NCI-H1930 (cell line): ENCODE measurements at regions not wholly inside any gene's neighbourhood (a gene's known extent, or its start where the extent isn't known, plus 50 kb on each side); places are given as distances from the start of the nearest gene placed in this dataset.

Experiments
- DNase-seq, 2 experiments: peaks; one replicate each; lab custom pipeline; 2025; lab: John Stamatoyannopoulos, UW

DNA sequence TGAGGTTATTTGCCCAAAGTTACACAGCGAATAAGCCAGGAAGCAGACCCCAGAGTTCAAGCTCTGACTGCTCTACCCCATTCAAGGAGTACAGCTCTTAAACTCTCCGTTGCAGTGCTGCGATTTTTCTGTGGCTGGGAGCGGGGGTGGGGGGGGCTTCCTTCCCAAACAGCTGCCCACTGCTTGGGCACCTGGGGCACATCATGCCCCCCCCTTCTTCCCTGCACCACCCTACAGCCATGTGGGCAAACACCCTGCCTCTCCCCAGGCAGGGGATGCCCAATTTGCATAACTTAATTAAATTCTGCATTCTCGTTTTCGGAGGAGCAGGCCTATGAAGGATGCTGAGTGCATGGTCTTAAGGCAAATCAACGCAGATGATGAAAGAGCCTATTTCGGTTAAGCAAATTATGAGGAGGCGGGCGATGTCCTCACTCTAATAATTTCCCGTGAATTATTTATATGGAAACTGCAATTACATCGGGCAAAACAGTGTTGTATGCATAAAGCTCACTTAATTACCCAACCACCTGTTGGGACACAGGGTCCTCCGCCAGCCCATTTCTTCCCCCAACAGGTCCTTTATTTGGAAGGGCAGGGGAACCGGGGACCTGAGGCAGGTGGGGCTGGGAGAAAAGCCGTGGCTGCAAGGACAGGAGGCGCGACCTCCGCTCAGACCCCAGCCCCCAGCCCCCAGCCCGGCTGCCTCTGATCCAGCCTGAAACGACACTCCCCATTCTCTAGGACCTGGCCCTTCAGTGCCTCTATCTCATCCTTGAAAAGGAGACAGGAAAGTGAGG is 610.5 kb downstream of the BUD13 start:
- DNase-seq, result no peak

DNA sequence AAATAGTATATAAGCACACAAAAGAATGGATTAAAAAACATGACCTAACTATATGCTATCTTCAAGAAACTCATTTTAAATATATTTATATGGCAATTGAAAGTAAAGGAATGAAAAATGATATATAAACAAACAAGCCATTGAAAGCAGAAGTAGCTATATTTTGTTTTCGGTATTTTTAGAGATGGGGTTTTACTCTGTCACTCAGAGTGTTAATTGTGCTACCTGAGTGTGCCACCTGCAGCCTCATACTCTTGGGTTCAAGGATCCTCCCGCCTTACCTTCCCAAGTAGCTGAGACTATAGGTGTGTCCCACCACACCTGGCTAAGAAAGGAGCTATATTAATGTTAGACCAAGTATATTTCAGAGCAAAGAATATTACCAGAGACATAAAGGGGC is 624.1 kb downstream of the BUD13 start:
- DNase-seq, result no peak

- no peak for DNase-seq
Measured at GRCh38 chr11:116148056-116148455, 624.7 kb downstream of the BUD13 start.

- no peak for DNase-seq
Measured at GRCh38 chr11:116145187-116145865, 627.5 kb downstream of the BUD13 start.

DNA sequence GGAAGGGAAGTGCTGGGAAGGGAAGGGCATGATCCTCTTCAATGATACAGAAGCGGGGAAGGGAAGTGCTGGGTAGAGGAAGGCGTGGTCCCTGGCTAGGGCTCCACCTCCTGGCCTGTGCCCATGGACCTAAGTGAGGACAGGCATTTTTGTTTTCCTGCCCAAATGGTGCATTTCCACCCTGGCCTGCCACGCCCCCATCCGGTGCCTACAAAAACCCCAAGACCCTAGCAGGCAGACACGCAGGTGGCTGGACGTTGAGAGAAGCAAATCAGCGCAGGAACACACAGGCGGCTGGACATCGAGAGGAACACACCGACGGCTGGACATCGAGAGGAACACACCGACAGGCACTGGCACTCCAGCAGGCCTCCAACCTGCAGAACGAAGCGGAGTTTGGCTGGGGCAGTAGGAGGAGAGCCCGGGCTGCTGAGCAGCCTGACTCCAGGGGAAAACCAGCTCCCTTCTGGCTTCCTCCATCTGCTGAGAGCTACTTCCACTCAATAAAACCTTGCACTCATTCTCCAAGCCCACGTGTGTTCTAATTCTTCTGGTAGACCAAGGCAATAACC is 628.3 kb downstream of the BUD13 start:
- no peak for DNase-seq

DNA sequence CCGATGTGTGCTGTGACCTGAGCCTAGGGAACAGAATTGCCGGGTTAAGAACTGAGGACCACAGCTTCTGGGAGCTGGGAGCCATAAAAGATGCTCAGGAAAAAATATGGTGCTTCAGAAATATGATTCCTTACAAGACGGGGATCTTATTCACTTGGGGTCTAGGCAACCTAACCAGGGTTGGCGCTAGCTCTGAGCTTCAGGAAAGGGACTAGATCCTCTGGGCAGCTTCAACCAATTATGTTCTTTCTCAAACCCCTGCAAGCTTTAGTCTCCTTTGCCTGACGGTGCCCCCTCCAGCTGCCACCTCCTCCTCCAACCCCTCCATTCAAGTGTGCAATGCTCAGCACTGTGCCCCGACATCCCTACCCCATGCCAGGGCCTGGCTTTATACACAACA is 634.1 kb upstream of the CADM1 start:
- no peak for DNase-seq

DNA sequence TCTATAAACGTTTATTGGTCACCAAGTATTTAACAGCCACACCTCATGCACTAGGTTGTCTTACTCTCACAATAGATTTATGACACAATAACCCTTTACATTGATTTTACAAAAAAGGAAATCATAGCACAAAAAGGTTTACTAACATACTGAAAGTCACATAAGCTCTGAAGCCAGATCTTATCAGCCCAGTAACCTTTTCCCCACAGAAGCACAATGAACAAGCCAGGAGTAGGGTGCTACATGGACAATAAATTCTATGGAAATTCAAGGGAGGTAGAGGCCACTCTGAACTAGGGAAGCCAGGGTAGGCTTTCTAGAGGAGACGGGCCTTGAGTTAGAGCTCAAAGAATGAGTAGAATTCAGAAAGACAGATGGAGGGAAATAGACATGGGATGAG is 633.5 kb upstream of the CADM1 start:
- DNase-seq, result no peak

DNA sequence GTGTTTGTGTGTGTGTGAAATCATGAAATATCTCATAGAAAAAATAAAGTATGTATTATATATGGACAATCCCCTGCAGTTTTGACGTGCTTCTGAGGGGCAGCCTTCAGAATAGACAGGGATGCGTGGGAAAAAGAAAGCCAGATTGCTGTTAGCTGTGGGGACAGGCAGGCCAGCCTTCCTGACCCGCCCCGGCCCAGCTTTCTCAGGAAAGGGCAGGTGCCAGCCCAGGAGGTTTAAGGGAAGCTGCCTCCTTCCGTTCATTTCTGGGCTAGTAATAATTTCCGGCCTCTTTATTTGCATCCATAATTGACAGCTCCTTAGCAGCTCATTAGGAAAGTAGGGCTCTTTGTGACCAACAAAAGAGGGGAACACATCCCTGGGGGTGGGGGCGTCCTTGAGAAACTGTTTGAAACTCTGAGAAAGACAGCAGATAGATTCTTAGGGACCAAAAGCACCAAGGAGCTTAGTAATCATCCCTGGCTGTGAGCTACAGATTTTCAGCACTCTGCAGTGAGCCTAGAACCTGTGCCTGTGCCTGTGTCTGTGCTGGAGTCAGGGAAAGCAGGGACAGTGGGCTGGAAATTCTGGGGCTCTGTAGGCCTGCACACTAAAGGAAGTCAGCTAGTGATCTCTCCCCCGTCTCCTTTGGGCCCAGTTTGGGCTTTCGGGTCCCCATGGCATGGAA is 632.9 kb upstream of the CADM1 start:
- no peak for DNase-seq

DNA sequence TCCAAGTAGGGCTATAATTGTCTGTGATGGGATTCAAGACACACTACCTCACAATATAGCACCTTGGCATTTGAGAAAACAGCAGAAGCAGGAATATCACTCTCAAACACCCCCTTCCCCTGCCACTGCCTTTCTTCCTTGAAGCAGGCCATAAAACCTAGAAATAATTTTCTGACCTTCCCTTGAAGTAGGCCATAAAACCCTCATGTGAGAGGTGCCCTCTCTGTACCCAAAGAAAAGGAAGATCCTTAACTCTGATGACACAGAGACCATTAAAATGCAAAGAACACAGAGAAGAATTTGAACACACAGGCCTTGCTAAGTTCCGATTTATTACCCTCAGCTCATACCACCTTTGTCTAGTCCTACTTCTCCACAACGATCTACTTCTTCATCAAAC is 631.7 kb upstream of the CADM1 start:
- DNase-seq, result no peak

- no peak for DNase-seq
Measured at GRCh38 chr11:116134450-116134849, 630.2 kb upstream of the CADM1 start.

DNA sequence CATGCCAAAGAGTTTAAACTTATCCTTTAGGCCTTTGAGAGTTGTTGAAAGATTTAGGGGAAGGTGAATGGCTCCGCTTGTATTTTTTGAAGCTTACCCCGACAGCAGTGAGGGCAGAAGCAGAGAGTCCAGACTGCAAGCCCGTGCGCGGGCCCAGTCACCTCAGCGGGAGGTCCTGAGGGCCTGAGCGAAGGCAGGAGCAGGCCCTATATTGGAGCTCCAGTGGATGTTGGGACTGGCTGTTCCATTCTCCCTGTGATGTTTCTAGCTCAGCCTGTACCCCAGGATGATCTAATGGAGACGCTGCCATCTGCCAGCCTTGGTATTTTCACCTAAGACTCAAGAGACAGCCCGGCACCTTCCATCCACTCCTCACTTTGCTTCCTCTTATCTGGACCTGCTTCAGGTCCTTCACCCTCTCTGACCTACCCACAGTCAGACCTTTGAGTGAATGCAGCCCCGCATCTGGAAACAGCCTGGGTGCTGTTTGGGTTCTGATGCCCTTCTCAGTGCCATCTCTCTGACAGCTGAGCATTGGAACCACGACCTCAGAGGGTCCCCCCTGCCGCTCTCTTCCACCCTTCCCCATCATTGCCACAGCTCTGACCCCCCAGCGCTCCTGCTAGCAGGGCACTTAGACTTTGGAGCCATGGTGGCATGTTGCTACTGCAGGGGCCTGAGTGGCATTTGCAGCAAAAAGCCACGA is 628.2 kb upstream of the CADM1 start:
- no peak for DNase-seq

DNA sequence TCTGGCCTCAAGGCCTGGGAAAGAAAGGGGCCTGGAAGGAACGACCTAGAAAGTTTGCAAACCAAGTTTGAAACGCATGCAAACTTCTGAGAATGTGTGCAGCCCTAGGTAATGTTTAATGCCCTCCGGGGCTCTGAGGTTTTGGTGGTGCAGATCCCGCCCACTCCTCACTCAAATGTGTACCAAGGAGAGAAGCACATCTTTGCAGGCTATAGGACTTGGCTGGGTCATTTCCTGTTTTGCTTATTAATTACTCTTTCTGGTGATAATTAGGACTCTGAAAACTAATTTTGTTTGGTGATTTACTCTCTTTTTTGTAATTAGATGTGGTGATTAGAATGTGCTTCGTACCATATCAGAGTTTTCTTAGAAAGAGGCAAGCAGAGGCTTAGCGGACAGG is 625.9 kb upstream of the CADM1 start:
- DNase-seq, result no peak

GRCh38 chr11:116129456-116129855 is 625.2 kb upstream of the CADM1 start:
- DNase-seq, result no peak

DNA sequence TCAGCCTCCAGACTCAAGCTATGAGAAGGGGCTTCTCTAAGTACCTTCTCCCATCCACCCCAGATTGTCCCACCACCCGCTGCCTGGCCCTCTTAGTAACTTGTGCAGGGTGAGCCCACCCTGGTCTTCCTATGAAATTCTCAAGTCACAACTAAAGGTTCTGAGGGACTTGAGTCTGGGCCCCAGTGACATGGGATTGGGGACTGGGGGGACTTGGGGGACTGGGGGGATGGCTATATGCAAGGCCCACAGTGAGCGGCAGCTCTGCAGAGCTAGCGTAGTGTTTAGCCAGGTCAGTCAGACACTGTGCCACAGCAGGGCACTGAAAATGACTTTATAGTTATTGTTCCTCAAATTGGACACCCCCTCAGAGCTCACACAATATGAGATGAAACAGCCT is 622.3 kb upstream of the CADM1 start:
- DNase-seq, result no peak

DNA sequence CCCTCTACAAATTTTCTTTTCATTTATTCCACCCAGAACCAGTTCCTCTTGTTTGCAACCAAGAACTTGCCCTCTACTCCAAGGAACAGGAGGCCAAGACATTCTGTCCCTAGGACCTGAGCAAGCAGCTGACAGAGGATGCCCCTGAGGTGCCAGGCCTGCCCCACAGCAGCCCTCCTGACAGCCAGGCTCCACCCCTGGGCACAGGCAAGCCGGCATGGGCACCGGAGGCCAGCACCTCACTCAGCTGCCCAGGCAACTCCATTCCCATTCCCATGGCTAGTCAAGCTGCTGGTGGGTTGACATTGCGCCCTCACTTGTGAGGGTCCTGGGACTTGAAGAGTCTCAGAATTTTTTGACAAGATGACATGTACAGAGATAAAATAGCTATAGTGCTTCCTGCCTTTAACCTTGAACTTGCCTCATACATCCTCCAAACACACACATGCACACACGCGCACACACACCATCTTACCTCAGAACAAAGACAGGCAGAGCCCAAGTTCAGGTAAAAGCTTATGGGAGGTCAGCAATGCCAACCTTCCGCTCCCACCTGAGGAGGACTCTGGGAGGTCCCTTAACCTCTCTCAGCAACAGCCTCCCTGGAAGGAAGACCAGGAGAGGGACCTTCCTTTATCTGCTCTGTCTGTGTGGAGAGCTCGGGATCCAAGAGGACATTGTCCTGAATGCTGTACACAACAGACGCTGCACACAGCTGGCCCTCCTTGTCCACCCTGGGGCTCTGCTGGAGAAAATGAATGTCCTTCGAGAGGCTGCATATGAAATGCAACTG is 620.9 kb upstream of the CADM1 start:
- no peak for DNase-seq

DNA sequence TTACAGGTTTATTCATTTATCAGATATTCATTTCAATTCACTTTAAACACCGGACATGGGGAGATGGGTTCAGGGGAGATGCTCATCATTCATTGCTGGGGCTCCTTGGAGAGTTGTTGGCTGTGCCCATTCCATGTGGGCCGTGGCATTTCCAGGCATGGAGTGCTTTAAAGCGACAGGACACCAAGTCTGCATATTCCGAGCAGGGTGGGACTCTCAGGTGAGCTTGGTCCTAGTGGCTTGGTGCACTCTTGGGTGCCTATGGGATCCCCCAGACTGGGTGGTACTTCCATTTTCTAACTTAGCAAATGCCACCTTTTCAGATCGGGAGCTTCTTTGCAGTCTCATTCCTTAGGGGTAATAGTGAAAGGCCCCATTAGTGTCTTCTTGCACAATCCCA is 619.5 kb upstream of the CADM1 start:
- no peak for DNase-seq

GRCh38 chr11:116122697-116123472 is 618.7 kb upstream of the CADM1 start:
- no peak for DNase-seq

DNA sequence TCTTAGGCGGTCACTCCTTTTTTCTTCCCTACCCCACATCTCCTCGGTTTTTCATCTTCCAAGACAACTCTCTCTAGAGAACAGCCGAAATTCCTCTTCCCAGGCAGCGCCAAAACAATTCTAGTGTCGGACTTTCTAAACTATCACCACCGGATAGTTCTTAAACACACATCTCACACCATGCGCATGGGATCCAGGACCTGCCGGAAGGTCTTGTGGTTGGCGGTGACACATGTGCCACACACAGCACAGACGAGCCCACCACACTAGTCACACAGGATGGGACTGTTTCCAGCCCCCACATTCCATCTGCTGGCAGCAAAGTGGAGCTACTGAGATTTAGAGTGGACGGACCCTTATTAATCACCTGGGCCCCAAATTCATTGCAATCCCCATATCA is 614.9 kb upstream of the CADM1 start:
- no peak for DNase-seq

DNA sequence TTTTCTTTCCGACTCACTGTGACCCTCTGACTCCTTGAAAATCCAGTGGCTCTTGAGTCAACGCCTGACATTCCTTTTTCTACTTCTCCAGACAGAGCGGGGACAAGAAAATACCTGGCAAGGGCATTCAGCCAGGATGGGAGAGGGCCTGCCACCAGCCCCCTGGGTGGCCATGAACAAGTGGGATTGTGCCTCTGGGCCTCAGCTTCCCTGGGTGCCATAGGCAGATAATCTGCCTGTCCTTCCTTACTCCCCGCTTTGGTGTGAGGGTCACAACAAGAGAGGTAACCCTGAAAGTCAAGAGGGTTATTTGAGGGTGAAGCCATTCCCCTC is 613.9 kb upstream of the CADM1 start:
- no peak for DNase-seq

GRCh38 chr11:116117331-116118137 is 613.3 kb upstream of the CADM1 start:
- DNase-seq, result no peak
